Nephron progenitor cell (in vitro differentiated cells): ENCODE measurements at regions not wholly inside any gene's neighbourhood (a gene's known extent, or its start where the extent isn't known, plus 50 kb on each side); places are given as distances from the start of the nearest gene placed in this dataset.

Experiments
- DNase-seq: peaks from one replicate; pipeline ENCODE4 v3.0.0; 2021
- H3K27ac Mint-ChIP-seq: 2 replicates; pipeline ENCODE4 v1.8.0; 2021; ENCODE audit warnings: mild to moderate bottlenecking, moderate library complexity, mixed read lengths
- H3K27me3 Mint-ChIP-seq: 2 replicates; pipeline ENCODE4 v1.8.0; 2021; ENCODE audit warnings: mild to moderate bottlenecking, low read depth, mixed read lengths; ENCODE audit not compliant: poor library complexity
- H3K36me3 Mint-ChIP-seq: 2 replicates; pipeline ENCODE4 v1.8.0; 2021; ENCODE audit warnings: low read depth, mixed read lengths
- H3K4me1 Mint-ChIP-seq: 2 replicates; pipeline ENCODE4 v1.8.0; 2021; ENCODE audit warnings: mixed read lengths
- H3K4me3 Mint-ChIP-seq: 2 replicates; pipeline ENCODE4 v1.8.0; 2021; ENCODE audit warnings: mild to moderate bottlenecking, moderate library complexity, mixed read lengths
- H3K9me3 Mint-ChIP-seq: 2 replicates; pipeline ENCODE4 v1.8.0; 2021; ENCODE audit warnings: mild to moderate bottlenecking, moderate library complexity, mixed read lengths
- CTCF ChIP-seq: fragments of 200-600 bp; sonication (generic); IDR thresholded peaks from 2 replicates; pipeline ENCODE4 v1.5.0; 2021; ENCODE audit warnings: antibody characterized with exemption

DNA sequence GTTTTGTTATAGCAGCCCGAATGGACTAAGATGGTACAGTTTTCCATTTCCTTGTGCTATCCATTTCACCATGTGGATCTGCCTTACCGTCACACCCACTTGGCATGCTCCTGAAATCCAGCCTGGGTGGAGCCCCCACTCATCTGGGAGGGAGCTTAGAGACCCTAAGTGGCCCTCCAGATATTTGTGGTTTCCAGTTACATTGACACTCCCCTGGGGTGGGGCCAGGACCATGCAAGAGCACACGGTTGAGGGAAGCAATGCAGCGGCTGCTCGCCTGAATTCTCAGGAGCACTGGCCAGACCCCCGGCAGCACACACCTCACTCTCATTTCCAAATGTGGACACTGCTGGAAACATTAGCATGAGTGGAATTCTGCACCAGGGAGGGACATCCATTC lies 231.1 kb downstream of the UTP18 start:
- Mint-ChIP-seq H3K9me3 (peaks cover 9% of the 10 kb centered on the region), H3K36me3 (no peaks in the 10 kb centered on the region), H3K27ac (no peak overlapping the region), H3K4me1 (peaks cover 7% of the 10 kb centered on the region), H3K27me3 (peaks cover 4% of the 10 kb centered on the region), H3K4me3 (no peak overlapping the region)
- no peak for TF ChIP-seq CTCF
- no peak for DNase-seq

DNA sequence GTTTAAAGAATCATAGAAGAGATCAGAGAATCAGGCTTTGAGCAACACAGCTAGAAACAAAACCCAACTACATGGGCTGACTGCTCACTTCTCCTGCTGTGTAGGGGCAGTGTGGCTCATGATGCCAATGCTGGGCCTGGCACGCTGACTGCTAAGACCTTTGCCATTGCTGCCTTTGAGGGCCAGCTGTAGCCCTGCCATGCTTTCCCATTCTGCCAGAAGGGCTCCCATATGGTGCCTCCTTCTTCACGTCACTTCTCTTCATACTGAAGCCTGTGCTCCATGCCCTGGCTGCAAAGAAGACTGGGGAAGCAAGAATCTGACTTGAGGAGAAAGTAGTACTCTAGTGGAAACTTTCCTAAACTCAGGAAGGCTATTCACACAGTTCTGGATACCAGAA lies 232.9 kb downstream of the UTP18 start:
- H3K27me3 Mint-ChIP-seq: peaks cover 4% of the 10 kb centered on the region
- TF ChIP-seq CTCF: no peak

DNA sequence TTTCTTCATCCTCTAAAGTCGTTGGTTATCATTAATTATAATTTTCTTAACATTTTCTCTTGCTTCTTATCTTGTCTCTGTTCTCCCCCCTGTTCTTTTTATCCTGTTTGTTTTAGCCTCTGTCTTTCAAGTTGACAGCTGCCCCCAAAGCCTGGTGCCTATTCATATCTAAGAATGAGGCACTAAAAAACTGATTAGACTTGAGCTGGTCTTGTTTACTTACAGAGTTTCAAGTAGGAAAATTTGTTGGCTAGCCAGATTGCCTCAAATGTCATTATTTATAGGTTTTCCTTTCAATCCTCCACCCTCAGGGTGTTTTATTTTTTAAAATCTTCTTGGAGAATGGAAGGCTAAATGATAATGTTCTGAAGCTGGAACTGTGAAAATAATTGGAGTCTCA lies 236.0 kb downstream of the UTP18 start:
- DNase-seq: no peak
- Mint-ChIP-seq H3K27ac (no peak overlapping the region), H3K27me3 (peaks cover 3% of the 10 kb centered on the region), H3K9me3 (peaks cover 4% of the 10 kb centered on the region), H3K4me1 (peaks cover 7% of the 10 kb centered on the region), H3K4me3 (no peak overlapping the region), H3K36me3 (no peaks in the 10 kb centered on the region)
- TF ChIP-seq CTCF: no peak

More for the DNA sequence above, 232.9 kb downstream of the UTP18 start:
- Mint-ChIP-seq H3K36me3 (no peaks in the 10 kb centered on the region), H3K9me3 (peaks cover 9% of the 10 kb centered on the region), H3K4me1 (peaks cover 7% of the 10 kb centered on the region), H3K4me3 (no peak overlapping the region), H3K27ac (no peak overlapping the region)
- DNase-seq: no peak

GRCh38 chr17:51499897-51500296 lies 239.6 kb downstream of the UTP18 start:
- Mint-ChIP-seq H3K4me1 (no peaks in the 10 kb centered on the region), H3K9me3 (no peaks in the 10 kb centered on the region), H3K4me3 (no peak overlapping the region), H3K27me3 (peaks cover 10% of the 10 kb centered on the region), H3K27ac (no peak overlapping the region), H3K36me3 (no peaks in the 10 kb centered on the region)
- TF ChIP-seq CTCF: no peak
- no peak for DNase-seq

- no peak for DNase-seq
- Mint-ChIP-seq H3K27ac (no peak overlapping the region), H3K9me3 (no peaks in the 10 kb centered on the region), H3K4me1 (no peaks in the 10 kb centered on the region), H3K4me3 (no peak overlapping the region), H3K27me3 (peaks cover 13% of the 10 kb centered on the region), H3K36me3 (no peaks in the 10 kb centered on the region)
- no peak for TF ChIP-seq CTCF
Observed at GRCh38 chr17:51500454-51500853, 240.1 kb downstream of the UTP18 start.

GRCh38 chr17:51505450-51505849 lies 245.1 kb downstream of the UTP18 start:
- Mint-ChIP-seq H3K4me1 (no peaks in the 10 kb centered on the region), H3K27me3 (peaks cover 23% of the 10 kb centered on the region), H3K27ac (no peak overlapping the region)

More at GRCh38 chr17:51505450-51505849, 245.1 kb downstream of the UTP18 start:
- no peaks in the 10 kb centered on the region for H3K36me3 Mint-ChIP-seq
- no peak overlapping the region for H3K4me3 Mint-ChIP-seq
- DNase-seq: no peak
- no peaks in the 10 kb centered on the region for H3K9me3 Mint-ChIP-seq
- no peak for TF ChIP-seq CTCF
